HL-60 (cell line): ENCODE measurements at regions not wholly inside any gene's neighbourhood (a gene's known extent, or its start where the extent isn't known, plus 50 kb on each side); places are given as distances from the start of the nearest gene placed in this dataset.

ENCODE experiments used
- DNase-seq, 2 experiments: peaks; one replicate each; pipeline ENCODE4 v3.0.0-alpha.2; 2010 to 2020; ENCODE audit warnings: low read depth in 1 of 2, low spot score in 1 of 2
- H3K27ac ChIP-seq: fragments of 250-450 bp; sonication (Bioruptor Pico); replicated peaks from 2 replicates; pipeline ENCODE4 v1.5.1; 2020; ENCODE audit warnings: mild to moderate bottlenecking, moderate library complexity
- H3K27me3 ChIP-seq: fragments of 250-450 bp; sonication (Bioruptor Pico); 2 replicates; pipeline ENCODE4 v1.5.1; 2021; ENCODE audit warnings: mild to moderate bottlenecking, moderate library complexity; ENCODE audit not compliant: insufficient read depth, poor library complexity, severe bottlenecking
- H3K4me3 ChIP-seq: replicated peaks from 2 replicates; pipeline ENCODE4 v1.5.1; 2011; ENCODE audit warnings: mild to moderate bottlenecking, control low read depth, low read length; ENCODE audit not compliant: insufficient read depth
- GABPA ChIP-seq: IDR thresholded peaks from 2 replicates; pipeline ENCODE4 v1.6.1; 2012; ENCODE audit warnings: low read depth
- POLR2AphosphoS5 ChIP-seq: IDR thresholded peaks from 2 replicates; pipeline ENCODE4 v1.6.1; 2012; ENCODE audit warnings: low read depth
- SPI1 ChIP-seq: IDR thresholded peaks from 2 replicates; pipeline ENCODE4 v1.6.1; 2012; ENCODE audit warnings: low read depth, mild to moderate bottlenecking, borderline replicate concordance
- TF ChIP-seq, protein P1 (sequence below): IDR thresholded peaks from one replicate; pipeline ENCODE4 v1.5.1; 2011; ENCODE audit warnings: low read length, control low read depth, inconsistent platforms; ENCODE audit not compliant: insufficient read depth
- TF ChIP-seq, protein P2 (sequence below): IDR thresholded peaks from 2 replicates; pipeline ENCODE4 v1.6.1; 2012; ENCODE audit warnings: low read depth; ENCODE audit not compliant: insufficient replicate concordance

DNA sequence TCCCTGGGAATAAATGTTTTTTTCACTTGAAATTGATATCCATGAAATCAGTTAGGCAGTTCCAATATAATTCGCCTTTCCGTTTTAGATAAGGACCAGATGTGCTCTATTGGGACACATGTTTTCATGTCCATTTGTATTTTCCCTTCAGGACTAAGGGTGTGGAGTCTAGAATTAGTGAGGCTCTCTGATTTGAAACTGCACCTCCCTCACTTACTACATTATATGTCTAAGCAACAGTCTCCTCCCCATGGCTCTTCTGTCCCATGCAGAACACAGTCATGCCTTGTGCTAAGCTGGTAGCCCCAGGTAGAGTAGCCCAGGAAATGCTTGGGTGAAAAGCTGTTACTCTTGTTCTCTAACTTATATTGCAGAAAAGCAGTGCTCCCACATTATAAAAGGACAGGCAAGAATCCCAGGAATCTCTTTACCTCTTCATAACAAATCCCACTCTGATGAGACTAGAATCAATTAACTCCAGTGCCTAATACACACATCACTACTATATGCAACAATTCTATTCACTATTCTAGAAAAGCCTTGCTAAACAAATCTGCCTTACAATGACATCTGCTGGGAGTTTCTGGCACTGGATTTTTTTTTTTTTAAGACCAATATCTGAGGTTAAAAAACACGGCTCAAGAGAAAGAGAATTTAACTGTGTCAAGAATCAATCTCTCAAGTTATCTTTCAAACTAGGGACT is 293.9 kb downstream of the SNX13 start:
- no peak overlapping the region for H3K27ac ChIP-seq
- no peak for TF ChIP-seq SPI1
- TF ChIP-seq GABPA: no peak
- TF ChIP-seq, protein P1, sequence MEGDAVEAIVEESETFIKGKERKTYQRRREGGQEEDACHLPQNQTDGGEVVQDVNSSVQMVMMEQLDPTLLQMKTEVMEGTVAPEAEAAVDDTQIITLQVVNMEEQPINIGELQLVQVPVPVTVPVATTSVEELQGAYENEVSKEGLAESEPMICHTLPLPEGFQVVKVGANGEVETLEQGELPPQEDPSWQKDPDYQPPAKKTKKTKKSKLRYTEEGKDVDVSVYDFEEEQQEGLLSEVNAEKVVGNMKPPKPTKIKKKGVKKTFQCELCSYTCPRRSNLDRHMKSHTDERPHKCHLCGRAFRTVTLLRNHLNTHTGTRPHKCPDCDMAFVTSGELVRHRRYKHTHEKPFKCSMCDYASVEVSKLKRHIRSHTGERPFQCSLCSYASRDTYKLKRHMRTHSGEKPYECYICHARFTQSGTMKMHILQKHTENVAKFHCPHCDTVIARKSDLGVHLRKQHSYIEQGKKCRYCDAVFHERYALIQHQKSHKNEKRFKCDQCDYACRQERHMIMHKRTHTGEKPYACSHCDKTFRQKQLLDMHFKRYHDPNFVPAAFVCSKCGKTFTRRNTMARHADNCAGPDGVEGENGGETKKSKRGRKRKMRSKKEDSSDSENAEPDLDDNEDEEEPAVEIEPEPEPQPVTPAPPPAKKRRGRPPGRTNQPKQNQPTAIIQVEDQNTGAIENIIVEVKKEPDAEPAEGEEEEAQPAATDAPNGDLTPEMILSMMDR: no peak
- DNase-seq: no peak

DNA sequence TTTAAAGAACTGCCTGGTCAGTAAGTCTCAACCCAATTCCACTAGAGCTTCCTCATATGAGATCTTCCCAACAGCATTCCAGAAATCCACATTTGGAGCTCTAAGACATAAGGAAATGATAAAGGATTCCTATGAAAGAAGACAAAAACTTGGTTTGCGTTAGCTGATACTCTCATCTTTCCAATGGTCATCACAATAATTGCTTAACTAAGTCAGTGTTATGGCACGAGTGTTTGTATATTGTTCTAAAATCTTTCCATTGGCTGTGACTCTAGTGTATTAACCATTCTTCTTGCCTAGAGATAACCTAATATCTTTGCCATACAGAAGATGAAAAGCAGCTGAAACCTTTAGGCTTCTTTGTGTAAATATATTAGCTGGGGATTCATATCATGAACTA is 289.0 kb downstream of the SNX13 start:
- TF ChIP-seq, protein P1: no peak
- TF ChIP-seq POLR2AphosphoS5 (no peak), GABPA (no peak), SPI1 (no peak)
- TF ChIP-seq, protein P2, sequence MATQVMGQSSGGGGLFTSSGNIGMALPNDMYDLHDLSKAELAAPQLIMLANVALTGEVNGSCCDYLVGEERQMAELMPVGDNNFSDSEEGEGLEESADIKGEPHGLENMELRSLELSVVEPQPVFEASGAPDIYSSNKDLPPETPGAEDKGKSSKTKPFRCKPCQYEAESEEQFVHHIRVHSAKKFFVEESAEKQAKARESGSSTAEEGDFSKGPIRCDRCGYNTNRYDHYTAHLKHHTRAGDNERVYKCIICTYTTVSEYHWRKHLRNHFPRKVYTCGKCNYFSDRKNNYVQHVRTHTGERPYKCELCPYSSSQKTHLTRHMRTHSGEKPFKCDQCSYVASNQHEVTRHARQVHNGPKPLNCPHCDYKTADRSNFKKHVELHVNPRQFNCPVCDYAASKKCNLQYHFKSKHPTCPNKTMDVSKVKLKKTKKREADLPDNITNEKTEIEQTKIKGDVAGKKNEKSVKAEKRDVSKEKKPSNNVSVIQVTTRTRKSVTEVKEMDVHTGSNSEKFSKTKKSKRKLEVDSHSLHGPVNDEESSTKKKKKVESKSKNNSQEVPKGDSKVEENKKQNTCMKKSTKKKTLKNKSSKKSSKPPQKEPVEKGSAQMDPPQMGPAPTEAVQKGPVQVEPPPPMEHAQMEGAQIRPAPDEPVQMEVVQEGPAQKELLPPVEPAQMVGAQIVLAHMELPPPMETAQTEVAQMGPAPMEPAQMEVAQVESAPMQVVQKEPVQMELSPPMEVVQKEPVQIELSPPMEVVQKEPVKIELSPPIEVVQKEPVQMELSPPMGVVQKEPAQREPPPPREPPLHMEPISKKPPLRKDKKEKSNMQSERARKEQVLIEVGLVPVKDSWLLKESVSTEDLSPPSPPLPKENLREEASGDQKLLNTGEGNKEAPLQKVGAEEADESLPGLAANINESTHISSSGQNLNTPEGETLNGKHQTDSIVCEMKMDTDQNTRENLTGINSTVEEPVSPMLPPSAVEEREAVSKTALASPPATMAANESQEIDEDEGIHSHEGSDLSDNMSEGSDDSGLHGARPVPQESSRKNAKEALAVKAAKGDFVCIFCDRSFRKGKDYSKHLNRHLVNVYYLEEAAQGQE: no peak
- no peak overlapping the region for H3K27ac ChIP-seq
- no peaks in the 10 kb centered on the region for H3K27me3 ChIP-seq
- DNase-seq: no peak
- no peak overlapping the region for H3K4me3 ChIP-seq

More for the DNA sequence above, 293.9 kb downstream of the SNX13 start:
- Histone ChIP-seq H3K4me3 (no peak overlapping the region), H3K27me3 (no peaks in the 10 kb centered on the region)

DNA sequence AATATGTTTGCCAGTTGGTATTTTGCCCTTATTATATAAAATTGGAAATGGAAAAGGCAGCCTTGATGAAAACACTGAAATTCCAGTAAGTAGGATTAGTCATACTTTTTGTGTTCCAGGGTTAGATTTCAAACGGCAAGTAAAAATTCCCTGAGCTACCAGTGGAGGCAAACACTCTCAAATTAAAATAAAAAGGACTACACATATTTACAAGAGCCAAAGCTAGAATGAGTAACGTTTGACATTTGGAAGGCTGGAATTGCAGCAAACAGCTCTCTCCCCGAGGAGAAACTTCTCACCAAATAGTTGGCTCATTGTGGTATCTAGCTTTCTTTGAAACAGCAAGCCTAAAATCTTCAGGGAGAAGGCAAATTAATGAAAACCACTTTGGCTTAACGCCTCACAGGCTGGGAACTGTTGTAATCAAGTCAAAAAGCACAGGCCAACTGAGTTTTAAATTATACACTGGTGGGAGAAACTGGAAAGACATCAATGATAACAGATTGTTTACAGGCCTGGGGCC is 288.4 kb downstream of the SNX13 start:
- H3K27ac ChIP-seq: no peak overlapping the region
- TF ChIP-seq, protein P1: no peak
- TF ChIP-seq SPI1 (no peak), POLR2AphosphoS5 (no peak), GABPA (no peak)
- TF ChIP-seq, protein P2: no peak
- no peak for DNase-seq
- no peak overlapping the region for H3K4me3 ChIP-seq
- no peaks in the 10 kb centered on the region for H3K27me3 ChIP-seq

DNA sequence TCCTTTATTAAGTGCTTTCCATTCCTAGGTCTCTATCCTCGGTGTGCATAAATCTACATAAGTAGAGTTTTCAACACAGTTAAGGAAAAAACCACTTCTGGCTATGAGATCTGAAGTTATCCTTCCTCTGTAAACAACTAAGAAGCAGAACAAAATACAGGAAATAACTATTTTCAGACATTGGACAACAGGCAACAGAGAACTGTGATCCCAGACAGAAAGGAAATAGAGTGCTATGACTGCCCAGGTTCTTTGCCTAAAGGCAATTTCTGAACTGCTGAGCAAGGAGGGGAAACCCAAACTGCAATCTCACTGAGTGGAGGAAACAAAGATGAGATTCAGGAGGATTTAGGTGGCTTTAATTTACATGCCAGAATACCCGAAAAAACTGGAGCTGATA is 285.4 kb downstream of the SNX13 start:
- Histone ChIP-seq H3K4me3 (no peak overlapping the region), H3K27ac (no peak overlapping the region), H3K27me3 (no peaks in the 10 kb centered on the region)
- TF ChIP-seq, protein P2: no peak
- DNase-seq: no peak
